Glutamatergic neuron (in vitro differentiated cells): ENCODE measurements at regions not wholly inside any gene's neighbourhood (a gene's known extent, or its start where the extent isn't known, plus 50 kb on each side); places are given as distances from the start of the nearest gene placed in this dataset.

Experiments used
- DNase-seq: peaks from one replicate; pipeline ENCODE4 v3.0.0; 2022
- H3K27ac Mint-ChIP-seq: one replicate; pipeline ENCODE4 v1.8.0; 2020; ENCODE audit warnings: mild to moderate bottlenecking, mixed read lengths, inconsistent platforms; ENCODE audit not compliant: unreplicated experiment
- H3K27me3 Mint-ChIP-seq: one replicate; pipeline ENCODE4 v1.8.0; 2020; ENCODE audit warnings: mild to moderate bottlenecking, moderate library complexity, mixed read lengths, inconsistent platforms; ENCODE audit not compliant: unreplicated experiment
- H3K36me3 Mint-ChIP-seq: one replicate; pipeline ENCODE4 v1.8.0; 2020; ENCODE audit warnings: mild to moderate bottlenecking, mixed read lengths, inconsistent platforms; ENCODE audit not compliant: unreplicated experiment
- H3K4me1 Mint-ChIP-seq: one replicate; pipeline ENCODE4 v1.8.0; 2020; ENCODE audit warnings: mild to moderate bottlenecking, low read depth, mixed read lengths, inconsistent platforms; ENCODE audit not compliant: unreplicated experiment
- H3K4me3 Mint-ChIP-seq: one replicate; pipeline ENCODE4 v1.8.0; 2020; ENCODE audit warnings: mild to moderate bottlenecking, mixed read lengths, inconsistent platforms; ENCODE audit not compliant: unreplicated experiment
- H3K9me3 Mint-ChIP-seq: one replicate; pipeline ENCODE4 v1.8.0; 2020; ENCODE audit warnings: mild to moderate bottlenecking, moderate library complexity, mixed read lengths, inconsistent platforms; ENCODE audit not compliant: unreplicated experiment
- TF ChIP-seq, protein P1 (sequence below): fragments of 200-600 bp; sonication (generic); IDR thresholded peaks from one replicate; pipeline ENCODE4 v1.5.0; 2021; ENCODE audit not compliant: partially characterized antibody, unreplicated experiment

DNA sequence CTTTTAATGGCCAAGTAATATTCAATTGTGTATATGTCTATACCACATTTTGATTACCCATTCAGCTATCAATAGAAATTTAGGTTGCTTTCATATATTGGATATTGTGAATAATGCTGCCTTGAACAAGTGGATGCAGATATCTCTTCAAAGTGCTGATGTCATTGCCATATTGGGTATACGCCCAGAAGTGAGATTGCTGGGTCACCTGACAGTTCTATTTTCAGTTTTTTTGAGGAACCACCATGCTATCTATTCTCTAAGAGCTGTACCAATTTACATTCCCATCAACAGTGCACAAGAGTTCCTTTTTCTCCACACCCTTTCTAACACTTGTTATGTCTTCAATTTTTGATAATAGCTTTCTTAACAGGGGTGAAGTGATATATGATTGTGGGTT, 306.9 kb downstream of the ZNF516 start:
- Mint-ChIP-seq H3K9me3 (no peaks in the 10 kb centered on the region), H3K27me3 (no peaks in the 10 kb centered on the region), H3K4me1 (no peaks in the 10 kb centered on the region), H3K4me3 (no peak overlapping the region), H3K27ac (no peak overlapping the region), H3K36me3 (peaks cover 4% of the 10 kb centered on the region)
- TF ChIP-seq, protein P1, sequence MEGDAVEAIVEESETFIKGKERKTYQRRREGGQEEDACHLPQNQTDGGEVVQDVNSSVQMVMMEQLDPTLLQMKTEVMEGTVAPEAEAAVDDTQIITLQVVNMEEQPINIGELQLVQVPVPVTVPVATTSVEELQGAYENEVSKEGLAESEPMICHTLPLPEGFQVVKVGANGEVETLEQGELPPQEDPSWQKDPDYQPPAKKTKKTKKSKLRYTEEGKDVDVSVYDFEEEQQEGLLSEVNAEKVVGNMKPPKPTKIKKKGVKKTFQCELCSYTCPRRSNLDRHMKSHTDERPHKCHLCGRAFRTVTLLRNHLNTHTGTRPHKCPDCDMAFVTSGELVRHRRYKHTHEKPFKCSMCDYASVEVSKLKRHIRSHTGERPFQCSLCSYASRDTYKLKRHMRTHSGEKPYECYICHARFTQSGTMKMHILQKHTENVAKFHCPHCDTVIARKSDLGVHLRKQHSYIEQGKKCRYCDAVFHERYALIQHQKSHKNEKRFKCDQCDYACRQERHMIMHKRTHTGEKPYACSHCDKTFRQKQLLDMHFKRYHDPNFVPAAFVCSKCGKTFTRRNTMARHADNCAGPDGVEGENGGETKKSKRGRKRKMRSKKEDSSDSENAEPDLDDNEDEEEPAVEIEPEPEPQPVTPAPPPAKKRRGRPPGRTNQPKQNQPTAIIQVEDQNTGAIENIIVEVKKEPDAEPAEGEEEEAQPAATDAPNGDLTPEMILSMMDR: no peak
- no peak for DNase-seq

DNA sequence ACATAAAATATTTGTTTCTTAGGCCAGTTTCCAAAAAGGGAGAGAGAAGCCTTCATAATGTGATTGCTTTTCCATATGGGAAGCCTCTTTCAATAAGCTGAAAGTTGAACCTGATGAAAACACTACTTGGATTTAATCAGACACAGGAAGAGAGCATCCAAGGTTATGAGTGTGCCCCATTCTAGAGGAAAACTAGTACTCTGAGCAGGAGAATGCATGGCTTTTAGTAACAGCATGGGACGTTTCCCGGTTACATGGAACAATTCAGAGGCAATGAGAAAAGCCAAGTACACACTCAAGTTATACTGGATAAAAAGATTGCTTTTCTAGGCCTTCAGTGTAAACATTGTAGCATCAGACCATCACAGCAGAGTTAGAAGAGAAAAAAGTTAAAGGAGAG, 315.8 kb downstream of the ZNF516 start:
- no peak overlapping the region for H3K4me3 Mint-ChIP-seq
- no peaks in the 10 kb centered on the region for H3K4me1 Mint-ChIP-seq
- no peak for DNase-seq
- H3K27me3 Mint-ChIP-seq: no peaks in the 10 kb centered on the region
- no peaks in the 10 kb centered on the region for H3K36me3 Mint-ChIP-seq
- H3K27ac Mint-ChIP-seq: no peak overlapping the region
- TF ChIP-seq, protein P1: no peak
- H3K9me3 Mint-ChIP-seq: no peaks in the 10 kb centered on the region

DNA sequence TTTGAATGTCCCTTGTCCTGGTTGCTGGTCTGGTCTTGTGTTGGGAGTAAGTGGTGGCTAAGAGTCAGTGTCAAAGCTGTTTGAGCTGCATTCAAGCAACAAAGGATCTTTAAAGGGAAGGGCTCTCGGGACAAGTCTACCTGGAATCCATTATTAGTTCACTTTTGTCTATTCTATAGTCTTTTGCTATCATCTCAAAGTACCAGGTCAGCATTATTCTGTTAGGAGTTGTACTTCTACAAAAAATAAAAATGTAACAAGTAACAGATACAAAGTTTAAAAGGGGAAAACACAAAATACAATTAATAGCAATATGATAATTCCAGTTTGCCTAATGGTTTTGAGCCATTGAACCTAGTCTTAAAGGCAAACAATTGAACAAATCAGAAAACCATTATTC, 317.9 kb downstream of the ZNF516 start:
- Mint-ChIP-seq H3K36me3 (no peaks in the 10 kb centered on the region), H3K4me3 (no peak overlapping the region), H3K27ac (no peak overlapping the region), H3K9me3 (no peaks in the 10 kb centered on the region), H3K27me3 (no peaks in the 10 kb centered on the region), H3K4me1 (no peaks in the 10 kb centered on the region)
- TF ChIP-seq, protein P1: no peak
- DNase-seq: no peak

DNA sequence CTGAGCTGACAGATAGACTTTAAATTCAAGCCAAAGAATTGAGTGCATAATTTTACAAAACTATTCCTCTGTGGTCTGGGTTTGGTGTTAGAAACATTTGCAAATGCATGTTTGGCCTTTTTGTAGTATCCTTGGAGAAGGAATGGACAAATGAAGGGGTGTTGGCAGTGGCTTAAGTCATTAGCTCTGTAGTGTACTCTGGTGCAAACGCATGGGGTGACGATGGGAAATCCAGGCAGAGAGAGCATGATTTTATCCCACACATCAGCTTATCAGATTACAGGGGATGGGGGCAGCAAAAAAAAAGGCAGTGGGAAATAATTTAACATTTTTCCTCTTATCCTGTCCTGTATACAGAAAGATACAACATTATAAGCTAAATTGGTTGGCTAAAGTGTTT, 320.6 kb downstream of the ZNF516 start:
- Mint-ChIP-seq H3K36me3 (no peaks in the 10 kb centered on the region), H3K4me1 (no peaks in the 10 kb centered on the region), H3K27me3 (no peaks in the 10 kb centered on the region), H3K9me3 (no peaks in the 10 kb centered on the region), H3K4me3 (no peak overlapping the region), H3K27ac (no peak overlapping the region)
- no peak for DNase-seq
- TF ChIP-seq, protein P1: no peak

DNA sequence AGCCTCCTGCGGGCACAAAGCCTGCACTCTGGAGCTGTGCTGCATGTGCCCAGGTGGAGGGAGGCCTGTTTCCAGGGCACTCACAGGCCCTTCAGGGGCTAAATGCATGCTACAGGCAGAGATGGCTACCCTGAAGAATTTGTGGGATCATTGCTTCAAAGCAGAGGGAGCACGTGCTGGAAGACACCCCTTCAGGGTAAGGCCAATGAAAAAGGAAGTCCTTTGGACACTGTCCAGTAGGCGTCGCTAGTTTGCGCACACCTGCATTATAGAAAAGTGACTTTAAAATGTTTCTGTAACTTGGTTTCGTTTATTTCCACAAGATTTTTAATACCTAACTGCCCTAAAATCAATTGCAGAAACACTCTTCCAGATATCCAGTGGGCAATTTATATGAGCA, 325.3 kb downstream of the ZNF516 start:
- no peaks in the 10 kb centered on the region for H3K27me3 Mint-ChIP-seq
- no peaks in the 10 kb centered on the region for H3K9me3 Mint-ChIP-seq
- H3K27ac Mint-ChIP-seq: no peak overlapping the region
- no peak for DNase-seq
- TF ChIP-seq, protein P1: no peak
- H3K4me3 Mint-ChIP-seq: no peak overlapping the region
- H3K4me1 Mint-ChIP-seq: no peaks in the 10 kb centered on the region
- no peaks in the 10 kb centered on the region for H3K36me3 Mint-ChIP-seq
